AG08396 (cell line): ENCODE measurements at regions not wholly inside any gene's neighbourhood (a gene's known extent, or its start where the extent isn't known, plus 50 kb on each side); places are given as distances from the start of the nearest gene placed in this dataset.

Experiments
- DNase-seq: peaks from one replicate; pipeline ENCODE4 v3.0.0; 2012; ENCODE audit warnings: low spot score, mixed read lengths

DNA sequence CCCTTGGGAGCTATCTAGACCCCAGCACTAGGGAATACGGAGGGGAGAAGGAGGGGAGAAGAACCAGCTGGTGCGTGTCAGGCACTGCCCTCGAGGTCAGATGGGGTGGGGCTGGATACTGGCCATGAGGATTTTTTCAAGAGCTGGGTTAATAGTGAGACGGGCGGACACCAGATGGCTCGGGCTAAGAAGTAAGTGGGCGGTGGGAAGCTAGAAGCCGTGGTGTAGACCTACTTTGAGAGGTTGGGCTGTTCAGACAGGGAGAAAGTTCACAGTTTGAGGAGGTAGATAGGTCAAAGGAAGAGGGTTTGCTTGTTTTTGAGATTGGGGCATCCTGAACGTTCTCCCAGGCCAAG lies 303.8 kb downstream of the SEC14L1 start:
- DNase-seq: peak; percentile 63

DNA sequence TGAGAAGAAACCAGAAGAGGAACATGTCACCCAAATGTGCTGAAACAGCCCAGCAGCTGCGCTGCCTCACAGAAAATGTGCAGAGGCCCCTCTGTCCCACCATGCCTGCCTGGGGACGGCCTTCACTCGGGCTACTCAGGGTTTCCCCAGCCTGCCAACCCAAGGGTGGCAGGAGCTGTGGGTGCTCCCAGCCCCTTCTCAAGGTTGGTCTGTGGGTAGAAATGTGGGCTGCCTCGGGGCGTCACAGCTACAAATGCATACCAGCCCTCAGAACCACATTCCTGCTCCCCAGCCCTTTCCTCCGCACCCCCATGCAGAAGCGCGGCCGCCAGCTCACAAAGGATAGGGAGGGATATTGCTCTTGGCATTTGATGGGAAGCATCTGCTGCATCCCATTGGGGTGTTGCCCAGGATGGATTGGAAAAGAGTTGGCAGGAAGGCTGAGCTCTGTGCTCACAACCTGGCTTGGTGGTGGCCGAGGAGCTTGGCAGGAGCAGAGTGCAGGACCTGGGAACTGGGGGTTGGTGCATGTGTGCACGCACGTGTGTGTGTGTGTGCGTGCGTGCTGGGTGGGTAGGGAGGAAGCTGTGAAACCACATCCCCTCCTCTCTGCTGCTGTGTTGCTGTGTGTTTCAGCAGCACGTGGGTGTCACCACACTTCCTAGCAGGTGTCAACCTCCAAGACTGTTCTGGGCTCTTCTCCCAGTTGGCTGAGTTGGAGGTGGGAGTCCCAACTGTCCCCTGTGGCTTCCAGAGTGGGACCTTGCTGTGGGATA lies 304.4 kb downstream of the SEC14L1 start:
- peak; percentile 51 for DNase-seq

DNA sequence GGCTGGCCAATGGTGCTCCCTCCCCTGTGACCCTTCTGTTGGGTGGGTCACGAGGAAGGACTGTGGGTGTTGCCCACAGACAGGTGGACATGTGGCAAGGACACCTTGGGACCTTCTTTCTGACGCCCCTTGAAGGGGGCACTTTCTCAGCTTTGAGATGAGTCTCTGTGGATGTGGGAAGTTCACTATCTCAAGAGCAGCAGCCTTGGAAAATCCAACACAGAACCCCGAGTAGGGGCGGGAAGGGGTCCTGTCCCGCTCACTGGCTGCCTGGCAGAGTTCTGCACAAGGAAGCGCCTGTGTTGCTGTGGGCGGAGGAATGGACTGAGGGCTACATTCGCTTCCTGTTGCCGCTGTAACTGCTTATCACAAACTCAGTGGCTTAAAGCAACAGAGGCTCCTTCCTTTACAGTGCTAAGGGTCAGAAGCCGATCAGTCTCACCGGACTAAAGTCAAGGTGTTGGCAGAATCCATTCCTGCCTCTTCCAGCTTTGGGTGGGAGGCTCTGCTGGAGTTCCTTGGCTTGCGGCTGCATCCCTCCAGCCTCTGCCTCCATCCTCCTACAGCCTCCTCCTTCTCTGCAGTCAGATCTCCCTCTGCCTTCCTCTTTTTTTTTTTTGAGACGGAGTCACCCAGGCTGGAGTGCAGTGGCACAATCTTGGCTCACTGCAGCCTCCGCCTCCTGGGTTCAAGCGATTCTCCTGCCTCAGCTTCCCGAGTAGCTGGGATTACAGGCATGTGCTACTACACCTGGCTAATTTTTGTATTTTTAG lies 305.2 kb downstream of the SEC14L1 start:
- DNase-seq: no peak

DNA sequence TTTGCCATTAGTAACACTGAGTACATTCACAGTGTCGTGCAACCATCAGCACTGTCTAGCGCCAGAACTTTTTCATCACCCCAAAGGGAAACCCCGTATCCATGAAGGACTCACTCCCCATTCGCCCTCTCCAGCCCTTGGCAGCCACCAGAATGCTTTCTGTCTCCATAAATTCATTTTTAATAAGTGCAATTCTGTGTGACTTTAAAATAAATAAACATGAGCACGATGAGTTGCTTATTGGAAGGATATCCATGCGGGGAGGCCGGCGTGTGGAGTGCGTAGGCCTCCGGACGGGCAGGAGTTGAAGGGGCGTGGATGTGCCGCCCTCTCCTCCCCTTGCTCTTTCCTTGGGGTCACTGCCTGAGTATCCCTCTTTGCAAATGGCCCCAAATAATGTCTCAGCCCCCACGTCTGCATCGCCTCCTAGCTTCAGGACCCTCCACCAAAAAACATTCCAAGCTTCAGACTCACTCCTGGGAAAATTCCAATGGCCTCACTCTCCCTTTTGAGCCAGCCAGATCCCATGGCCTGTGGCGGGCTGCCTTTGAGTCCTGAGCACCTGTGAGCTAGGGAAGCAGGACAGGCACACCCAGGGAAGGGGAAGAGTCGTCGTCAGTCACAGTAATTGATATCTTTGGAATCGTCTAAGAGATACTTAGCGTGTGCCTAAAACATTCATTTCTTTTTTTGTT lies 306.3 kb downstream of the SEC14L1 start:
- DNase-seq: peak; percentile 56

DNA sequence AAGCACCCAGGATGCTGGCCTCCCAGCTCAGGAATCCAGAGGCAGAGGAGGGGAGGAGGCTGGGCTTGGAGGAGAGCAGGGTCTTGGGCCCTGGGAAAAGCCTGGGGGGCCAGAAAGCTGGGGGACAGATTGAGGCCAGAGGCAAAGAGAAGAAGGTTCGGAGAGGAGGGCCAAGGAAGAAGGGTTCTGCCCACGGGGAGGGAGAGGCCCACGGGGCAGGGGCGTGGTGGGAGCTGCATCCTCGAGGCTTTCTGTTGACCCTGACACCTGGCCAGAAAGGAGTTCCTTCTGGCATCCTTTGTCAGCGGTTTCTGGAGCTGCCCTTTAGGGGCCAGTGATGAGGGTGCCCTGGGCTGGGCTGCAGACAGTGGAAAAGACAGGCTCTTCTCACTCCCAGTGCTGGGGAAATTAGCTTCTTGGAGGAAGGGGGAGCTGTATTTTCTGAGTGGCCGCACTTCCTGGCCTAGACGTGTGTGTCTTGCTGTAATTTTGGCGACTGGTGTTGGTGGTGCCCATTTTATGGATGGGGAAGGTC lies 308.7 kb downstream of the SEC14L1 start:
- no peak for DNase-seq

DNA sequence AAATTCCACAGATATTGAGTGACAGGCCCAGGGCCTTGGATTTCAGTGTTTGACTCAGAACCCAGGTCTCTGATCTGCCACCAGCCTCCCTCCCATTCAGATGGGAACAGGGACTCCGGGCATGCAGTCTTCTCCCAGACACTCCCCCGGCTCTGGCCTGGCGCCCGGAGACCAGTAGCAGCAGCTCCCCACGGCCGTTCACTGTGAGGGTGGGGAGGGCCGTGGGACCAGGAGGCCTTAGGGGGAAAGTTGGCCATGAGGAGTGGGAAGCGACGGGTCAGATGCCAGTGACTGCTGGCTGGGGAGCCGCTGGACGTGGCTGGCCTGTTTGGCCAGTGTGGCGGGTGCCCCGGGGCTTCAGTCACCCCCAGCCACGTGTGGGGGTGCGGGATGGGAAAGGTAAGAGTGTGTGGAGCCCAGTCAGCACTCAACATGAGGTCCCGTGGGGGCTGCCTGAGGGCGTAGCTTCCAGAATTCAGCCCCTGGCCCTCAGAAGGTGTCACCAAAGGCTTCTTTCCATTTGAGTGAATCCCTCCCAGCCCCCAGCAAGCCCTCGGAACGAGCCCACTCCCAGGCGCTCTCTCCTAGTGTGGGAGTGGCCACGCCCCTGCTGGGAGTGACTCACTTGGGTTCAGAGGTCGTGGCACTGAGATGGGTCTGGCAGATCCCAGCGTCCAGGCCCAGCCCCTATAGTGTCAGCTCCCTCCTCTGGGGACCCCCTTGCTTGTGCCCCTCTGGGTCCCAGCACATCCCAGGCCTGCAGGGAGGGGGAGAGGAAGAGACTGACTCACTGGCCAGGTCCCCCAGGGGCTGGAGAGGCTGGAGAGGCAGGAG lies 309.4 kb downstream of the SEC14L1 start:
- DNase-seq: peak; percentile 75

DNA sequence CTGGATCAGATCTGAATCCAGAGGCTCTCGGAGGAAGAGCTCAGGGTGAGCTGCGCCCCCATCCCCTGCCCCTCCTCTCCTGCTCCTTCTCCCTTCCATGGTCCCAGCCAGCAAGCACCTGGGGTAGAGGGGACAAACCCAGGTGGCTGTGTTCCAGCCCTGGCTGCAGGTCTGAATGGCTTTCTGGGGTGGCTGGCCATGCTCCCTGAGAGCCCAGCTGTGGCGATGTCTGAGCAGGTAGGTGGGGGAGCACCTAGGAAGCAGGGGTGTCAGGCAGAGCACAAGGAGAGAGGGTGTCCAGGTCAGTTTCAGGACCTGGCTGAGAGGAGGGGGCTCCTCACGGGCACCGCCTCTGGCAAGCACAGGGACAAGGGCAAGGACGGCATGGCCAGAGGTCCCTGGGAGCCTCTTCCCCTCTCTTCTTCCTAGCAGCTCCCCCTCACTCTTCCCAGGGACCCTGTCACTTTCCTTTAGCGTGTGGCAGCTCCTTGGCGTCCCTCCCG lies 310.0 kb downstream of the SEC14L1 start:
- DNase-seq: no peak

DNA sequence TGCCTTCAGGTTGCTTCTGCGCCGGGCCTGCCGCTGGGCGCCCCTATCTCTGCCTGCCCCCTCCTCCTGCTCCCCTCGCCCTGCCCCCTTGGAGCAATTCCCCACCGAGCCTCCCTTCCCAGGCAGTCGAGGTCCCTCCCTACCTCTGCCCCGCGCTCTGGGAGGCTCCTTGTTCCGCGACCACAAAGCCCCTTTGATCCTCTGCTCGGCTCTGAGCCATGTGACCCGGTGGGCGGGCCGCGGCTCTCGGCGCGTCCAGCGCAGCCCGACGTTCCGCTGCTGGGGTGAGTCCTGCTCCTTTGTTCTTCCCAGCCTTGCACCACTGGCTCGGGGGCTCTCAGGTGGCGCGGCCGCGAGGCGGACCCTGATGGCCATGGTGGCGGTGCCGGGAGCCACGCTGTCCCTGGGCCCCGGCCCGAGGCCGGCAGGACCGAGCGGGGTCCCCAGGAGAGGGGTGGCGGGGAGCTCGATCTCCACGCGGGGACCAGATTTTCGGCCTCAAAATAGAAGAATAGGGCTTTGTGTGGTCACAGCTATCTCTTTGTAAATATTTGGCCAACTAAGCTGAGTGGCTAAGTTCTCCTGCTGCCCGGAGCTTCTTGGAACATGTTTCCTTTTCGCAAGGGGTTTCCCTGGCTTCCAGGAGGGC lies 310.6 kb downstream of the SEC14L1 start:
- peak; percentile 79 for DNase-seq

DNA sequence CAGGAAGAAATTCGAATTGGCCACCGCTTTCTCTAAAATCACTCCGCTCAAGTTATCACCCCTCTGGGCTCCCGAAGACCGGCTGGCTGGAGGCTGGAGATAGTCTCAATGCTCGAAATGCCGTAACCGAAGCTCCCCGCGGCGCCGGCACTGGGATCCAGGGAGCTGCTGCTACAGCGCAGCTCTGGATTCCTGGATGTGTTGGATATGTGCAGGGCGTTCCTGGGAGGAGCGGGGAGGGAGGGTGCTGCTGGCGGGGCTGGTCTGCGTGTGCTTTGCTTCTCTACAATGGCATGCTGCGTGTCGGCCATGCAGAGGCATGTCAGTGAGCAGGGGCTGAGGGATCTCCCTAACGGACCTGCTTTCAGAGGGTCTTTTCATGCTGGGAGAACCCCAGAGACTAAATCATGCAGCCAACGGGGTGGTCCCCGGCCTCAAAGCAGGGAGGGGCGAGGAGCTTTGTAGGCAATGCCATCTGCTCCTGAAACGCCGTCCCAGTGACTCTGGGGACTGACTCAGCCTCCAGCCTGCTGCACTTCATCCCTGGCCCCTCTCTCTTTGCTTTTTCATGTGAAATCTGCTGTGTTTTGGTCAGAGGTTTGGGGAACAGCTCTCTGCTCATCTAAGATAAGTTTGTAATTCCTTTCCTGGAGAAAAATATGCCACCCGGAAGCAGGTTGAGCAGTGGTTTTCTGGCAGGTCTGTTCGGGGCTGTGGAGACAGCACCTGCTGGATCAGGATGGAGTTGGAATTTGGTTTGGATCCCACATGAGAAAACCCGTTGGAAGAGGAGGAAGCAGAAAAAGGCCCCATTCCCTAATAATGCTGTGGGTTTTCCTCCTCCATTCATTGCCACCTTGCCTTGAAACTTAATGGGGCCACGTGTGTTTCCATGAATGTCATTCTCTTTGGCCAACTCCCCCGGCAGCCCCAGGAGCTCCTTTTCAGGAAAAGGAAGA lies 311.4 kb downstream of the SEC14L1 start:
- DNase-seq: peak; percentile 89

DNA sequence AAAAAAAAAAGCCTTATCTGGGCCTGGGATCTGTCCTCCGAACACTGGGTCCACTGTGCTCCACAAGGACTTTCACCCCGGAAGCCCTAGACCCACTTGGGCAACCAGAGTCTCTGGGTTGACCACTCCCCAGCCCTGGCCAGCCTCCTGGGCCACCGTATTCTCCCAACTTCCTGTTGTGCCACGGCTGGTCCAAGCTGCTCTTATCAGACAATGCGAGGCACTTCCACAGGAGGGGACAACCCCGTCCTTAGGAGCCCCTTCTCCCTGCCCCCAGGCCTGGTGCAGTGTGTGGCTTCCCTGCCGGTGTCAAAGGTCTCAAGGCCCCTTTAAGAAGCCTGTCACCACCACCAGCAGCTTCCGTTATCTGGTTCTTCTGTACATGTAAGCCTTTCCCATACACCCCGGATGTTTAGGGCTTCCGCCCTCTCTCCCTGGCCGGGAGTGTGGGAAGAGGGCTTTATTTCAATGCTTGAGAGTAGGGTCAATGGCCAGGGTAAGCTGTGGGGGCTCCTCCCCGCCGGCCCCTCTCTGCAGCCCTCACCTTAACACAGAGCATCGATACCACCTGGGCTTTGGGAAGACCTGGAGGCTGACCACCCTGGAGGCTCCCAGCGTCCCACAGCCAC lies 313.0 kb downstream of the SEC14L1 start:
- DNase-seq: no peak

DNA sequence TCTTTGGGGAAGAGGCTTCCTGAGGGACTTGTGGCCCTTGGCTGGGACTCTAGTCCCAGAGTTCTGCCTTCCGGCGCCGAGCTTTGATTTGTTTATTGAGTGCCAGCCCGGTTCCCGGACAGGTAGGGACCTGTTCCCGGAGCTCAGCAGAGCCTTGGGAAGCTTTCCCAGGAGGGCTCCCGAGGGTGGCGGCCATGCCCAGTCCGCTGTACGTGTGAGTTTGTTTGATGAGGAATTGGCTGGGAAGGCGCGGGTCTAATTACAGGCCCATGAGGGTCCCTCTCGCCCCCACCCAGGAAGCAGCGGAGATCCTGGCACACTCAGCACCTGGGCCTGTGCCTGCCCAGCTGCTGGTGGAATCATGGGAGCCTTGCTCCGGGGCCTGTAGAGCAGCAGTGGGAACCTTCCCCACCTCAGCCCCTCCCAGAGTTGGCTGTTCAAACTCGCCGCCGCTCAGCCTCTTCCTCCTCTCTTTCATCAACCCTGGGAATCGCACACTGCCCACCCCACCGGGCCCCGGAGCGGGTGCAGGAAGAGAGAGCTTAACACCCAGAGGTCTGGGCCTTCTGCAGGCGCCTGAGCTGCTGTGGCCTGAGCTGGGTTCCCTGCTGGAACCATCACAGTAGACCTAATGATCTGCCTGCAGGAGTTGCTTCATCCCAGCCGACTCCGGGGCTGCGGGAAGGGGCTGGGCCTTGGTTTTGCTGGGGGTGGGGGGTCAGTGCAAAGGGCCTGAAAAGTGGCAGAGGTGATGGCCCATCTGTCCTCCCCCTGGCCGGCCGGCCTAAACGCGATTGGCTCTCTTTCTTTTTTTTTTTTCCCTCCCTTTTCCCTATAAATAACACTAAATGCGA lies 313.7 kb downstream of the SEC14L1 start:
- DNase-seq: no peak

DNA sequence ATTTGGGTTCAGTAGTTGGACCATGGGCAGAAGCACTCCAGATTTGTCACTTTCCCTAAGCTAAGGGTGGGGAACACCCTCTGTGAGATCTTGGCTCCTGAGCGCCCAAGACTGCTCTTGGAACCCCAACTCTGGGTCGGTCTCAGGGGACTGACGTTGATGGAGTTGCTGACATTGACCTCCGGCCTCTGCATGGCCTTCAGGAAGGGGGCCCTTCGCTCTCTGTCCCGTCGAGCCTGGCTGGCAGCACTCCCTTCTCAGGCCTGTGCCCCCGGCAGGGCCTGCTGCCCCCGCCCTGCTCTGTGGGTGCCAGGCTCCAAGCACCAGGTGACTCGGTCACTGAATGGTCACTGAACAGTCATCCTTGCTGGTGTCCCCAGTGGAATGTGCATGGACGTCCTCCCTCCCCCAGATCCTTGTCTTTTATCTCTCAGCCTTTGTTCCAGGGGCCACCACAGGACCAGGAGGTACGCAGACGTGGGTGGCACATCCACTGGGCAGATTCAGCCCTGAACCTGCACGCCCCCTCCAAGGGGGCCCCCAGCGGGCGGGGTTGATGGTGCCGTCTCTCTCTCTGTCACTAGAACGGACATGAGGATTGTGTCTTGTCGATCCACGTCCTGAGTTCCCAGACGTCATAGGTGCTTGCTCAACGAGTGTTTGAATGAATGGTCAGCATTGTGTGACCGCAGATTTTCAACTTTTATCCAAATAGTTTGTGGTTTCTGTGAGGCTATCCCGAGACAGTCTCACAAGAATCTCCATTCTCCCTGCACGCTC lies 314.5 kb downstream of the SEC14L1 start:
- DNase-seq: no peak

DNA sequence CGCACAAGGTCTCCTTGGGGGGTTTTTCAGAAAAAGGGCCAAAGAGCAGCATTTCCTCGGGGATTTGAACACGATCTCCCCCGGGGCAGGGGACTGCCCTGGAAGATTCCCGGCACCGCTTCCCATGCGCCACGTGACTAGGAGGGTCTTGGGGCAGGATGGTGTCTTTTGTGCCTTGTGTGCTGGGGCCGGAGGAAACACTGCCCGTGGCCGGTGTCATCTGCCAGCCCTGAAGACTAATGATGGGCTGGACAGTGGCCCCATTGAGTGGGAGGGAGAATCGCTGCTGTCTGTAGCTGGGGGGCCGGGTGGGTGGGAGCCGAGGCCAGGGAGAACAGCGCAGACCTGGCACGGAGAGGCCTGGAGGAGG lies 315.1 kb downstream of the SEC14L1 start:
- no peak for DNase-seq

DNA sequence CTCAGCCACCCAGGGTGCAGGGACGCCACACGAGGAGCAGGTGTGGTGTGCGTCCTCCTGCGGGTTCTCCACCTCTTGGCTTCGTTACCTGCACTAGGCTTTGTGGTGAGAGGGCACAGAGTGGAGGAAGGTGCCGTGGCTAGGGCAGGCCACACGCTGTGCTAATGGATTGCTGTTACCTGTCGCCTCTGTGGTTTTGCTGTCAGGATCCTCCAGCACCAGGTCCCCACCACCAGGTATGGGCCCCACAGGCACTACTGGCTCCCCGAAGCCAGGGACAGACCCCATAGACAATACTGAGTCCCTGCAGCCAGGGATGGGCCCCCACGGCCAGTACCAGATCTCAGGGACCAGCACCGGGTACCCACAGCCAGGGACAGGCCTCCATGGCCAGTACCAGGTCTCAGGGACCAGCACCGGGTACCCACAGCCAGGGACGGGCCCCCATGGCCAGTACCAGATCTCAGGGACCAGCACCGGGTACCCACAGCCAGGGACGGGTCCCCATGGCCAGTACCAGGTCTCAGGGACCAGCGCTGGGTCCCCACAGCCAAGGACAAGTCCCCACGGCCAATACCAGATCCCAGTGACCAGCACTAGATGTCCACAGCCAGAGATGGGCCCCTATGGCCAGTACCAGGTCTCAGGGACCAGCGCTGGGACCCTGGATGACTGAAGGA lies 315.6 kb downstream of the SEC14L1 start:
- no peak for DNase-seq

DNA sequence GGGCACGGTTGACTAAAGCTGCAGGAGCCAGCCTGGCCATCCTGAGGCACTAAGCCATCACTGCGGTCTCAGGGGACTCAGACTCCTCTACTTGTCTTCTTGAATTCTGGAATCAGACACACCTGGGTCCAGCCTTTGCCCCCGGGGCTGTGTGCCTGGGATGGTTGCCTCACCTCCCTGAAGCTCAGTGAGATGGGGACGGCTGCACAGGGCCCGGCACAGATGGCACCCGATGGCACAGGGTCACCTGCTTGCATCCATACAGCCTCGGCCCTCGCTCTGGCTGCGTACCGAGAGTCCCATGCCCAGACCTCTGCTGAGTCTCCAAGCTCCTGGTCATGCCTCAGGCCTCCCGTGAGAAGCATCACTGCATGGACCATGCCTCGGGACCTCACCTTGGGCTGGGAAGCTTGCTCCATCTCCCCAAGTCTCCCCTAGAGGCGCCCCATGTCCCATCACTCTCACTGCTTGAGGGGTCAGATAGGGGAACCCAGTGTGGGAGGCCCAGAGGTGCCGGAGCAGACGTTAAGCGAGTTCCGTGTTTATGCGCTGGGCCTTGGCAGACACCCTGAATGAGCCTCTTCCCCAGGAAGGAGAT lies 316.3 kb downstream of the SEC14L1 start:
- DNase-seq: no peak

DNA sequence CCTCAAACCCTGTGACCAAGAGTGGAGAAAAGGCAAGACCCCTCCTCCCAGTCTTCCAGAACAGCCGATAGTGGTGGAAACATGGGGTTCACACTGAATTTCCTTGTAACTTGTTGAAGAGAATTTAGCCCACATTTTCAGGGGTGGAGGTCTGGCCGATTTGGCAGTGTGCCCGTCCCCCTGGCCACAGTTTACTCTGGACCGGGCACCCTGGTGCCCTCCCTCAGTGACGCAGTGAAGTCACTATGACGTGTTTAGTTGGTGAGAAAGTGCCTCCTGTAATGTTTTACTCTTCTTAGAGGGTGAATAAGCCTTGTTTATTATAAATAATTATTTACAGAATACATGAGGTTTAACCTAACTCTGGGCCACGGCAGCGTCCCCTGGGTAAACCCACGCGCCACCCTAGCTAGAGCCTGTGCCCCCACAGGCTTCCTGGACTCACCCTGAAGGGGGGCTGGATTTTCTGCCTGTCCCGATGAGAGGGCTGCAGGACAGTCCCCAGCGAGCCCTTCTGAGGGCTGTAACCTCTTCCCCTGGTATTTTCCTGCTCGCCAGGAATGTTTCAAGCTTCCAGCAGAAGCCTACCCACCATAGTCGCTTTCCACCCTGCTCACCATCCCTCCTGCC lies 316.9 kb downstream of the SEC14L1 start:
- DNase-seq: no peak
